Common myeloid progenitor, CD34-positive (primary cell): ENCODE measurements at regions not wholly inside any gene's neighbourhood (a gene's known extent, or its start where the extent isn't known, plus 50 kb on each side); places are given as distances from the start of the nearest gene placed in this dataset.

Source experiments
- CTCF ChIA-PET: fragments of 350-600 bp; sonication (Branson Sonifier 250); formaldehyde crosslinking; loops from one replicate; lab custom pipeline; 2021; ENCODE audit warnings: antibody characterized with exemption; lab: Charles Lee
- POLR2A ChIA-PET: fragments of 350-600 bp; sonication (Branson Sonifier 250); formaldehyde crosslinking; loops from one replicate; lab custom pipeline; 2021; ENCODE audit warnings: antibody characterized with exemption; lab: Charles Lee
- DNase-seq, 3 donors: peaks; one replicate each; pipeline versions ENCODE4 v3.0.0 to v3.0.0-alpha.2; 2013
- H3K27ac ChIP-seq, 2 experiments: 1 replicate in 1 of 2; 2 replicates in 1 of 2; pipeline ENCODE4 v1.7.0; 2013; ENCODE audit warnings: inconsistent platforms in 2 of 2, low read length in 2 of 2, mild to moderate bottlenecking in 2 of 2, low read depth in 1 of 2, moderate library complexity in 1 of 2; ENCODE audit not compliant: severe bottlenecking in 2 of 2, insufficient read depth in 1 of 2, poor library complexity in 1 of 2
- H3K27me3 ChIP-seq, 5 experiments: replicated peaks in 2 of 5; 1 replicate in 3 of 5; 2 replicates in 2 of 5; pipeline versions ENCODE4 v1.6.1 to v1.7.0; 2013; ENCODE audit warnings: low read length in 4 of 5, mild to moderate bottlenecking in 2 of 5, moderate library complexity in 2 of 5, inconsistent platforms in 1 of 5; ENCODE audit not compliant: insufficient read depth in 5 of 5, control insufficient read depth in 4 of 5
- H3K36me3 ChIP-seq, 4 experiments: 1 replicate in 2 of 4; 2 replicates in 2 of 4; pipeline versions ENCODE4 v1.6.1 to v1.7.0; 2013; ENCODE audit warnings: low read length in 3 of 4, control low read depth in 1 of 4, mild to moderate bottlenecking in 1 of 4; ENCODE audit not compliant: control insufficient read depth in 4 of 4, insufficient read depth in 4 of 4
- H3K4me1 ChIP-seq, 4 experiments: 1 replicate in 3 of 4; 2 replicates in 1 of 4; pipeline versions ENCODE4 v1.6.1 to v1.7.1; 2013; ENCODE audit warnings: low read length in 3 of 4, mild to moderate bottlenecking in 3 of 4, control low read depth in 1 of 4, inconsistent platforms in 1 of 4, moderate library complexity in 1 of 4; ENCODE audit not compliant: control insufficient read depth in 4 of 4, insufficient read depth in 4 of 4; ENCODE audit errors: control extremely low read depth in 1 of 4
- H3K4me3 ChIP-seq, 7 experiments: 1 replicate in 4 of 7; 2 replicates in 3 of 7; pipeline versions ENCODE4 v1.5.1 to v1.7.0; 2013; ENCODE audit warnings: mild to moderate bottlenecking in 7 of 7, low read length in 6 of 7, moderate library complexity in 6 of 7, inconsistent platforms in 2 of 7, low read depth in 2 of 7, control low read depth in 1 of 7; ENCODE audit not compliant: insufficient read depth in 4 of 7, control insufficient read depth in 1 of 7; ENCODE audit errors: extremely low read depth in 1 of 7
- H3K9me3 ChIP-seq, 5 experiments: 1 replicate in 4 of 5; 2 replicates in 1 of 5; pipeline versions ENCODE4 v1.6.1 to v1.7.1; 2013; ENCODE audit warnings: low read length in 4 of 5, mild to moderate bottlenecking in 2 of 5, inconsistent platforms in 1 of 5, low read depth in 1 of 5, moderate library complexity in 1 of 5; ENCODE audit not compliant: control insufficient read depth in 4 of 5, insufficient read depth in 2 of 5; ENCODE audit errors: control extremely low read depth in 1 of 5
- WGBS: methylation state at CpG from one replicate; pipeline ENCODE4 v1.1.5; 2013; ENCODE audit not compliant: insufficient coverage; 5-methylcytosine and 5-hydroxymethylcytosine counted together

GRCh38 chr2:2561346-2562095 lies 230.4 kb upstream of the MYT1L start:
- 88% methylated on average over 13 of the region's 14 CpGs for WGBS
- ChIA-PET CTCF (no interaction called here), POLR2A (no interaction called here)
- Histone ChIP-seq H3K4me3 (no peak overlapping the region), H3K27ac (no peak overlapping the region), H3K4me1 (peaks cover 0 to 2% (median 0%) of the 10 kb centered on the region in 4 experiments), H3K36me3 (no peaks in the 10 kb centered on the region), H3K9me3 (no peaks in the 10 kb centered on the region), H3K27me3 (no peaks in the 10 kb centered on the region)
- DNase-seq, result no peak

- Histone ChIP-seq H3K27ac (no peak overlapping the region), H3K4me1 (peaks cover 0 to 2% (median 0%) of the 10 kb centered on the region in 4 experiments), H3K27me3 (no peaks in the 10 kb centered on the region), H3K9me3 (no peaks in the 10 kb centered on the region), H3K4me3 (no peak overlapping the region), H3K36me3 (no peaks in the 10 kb centered on the region)
- POLR2A ChIA-PET, result no interaction called here
- WGBS, result 87% methylated on average over 16 of the region's 16 CpGs
- no peak for DNase-seq
- CTCF ChIA-PET, result no interaction called here
These were observed 229.4 kb upstream of the MYT1L start for GRCh38 chr2:2560374-2561015.

- WGBS, result 84% methylated on average over 7 of the region's 9 CpGs
- Histone ChIP-seq H3K27ac (no peak overlapping the region), H3K27me3 (no peaks in the 10 kb centered on the region), H3K36me3 (no peaks in the 10 kb centered on the region), H3K9me3 (peaks cover 0 to 3% (median 0%) of the 10 kb centered on the region in 5 experiments), H3K4me3 (no peak overlapping the region), H3K4me1 (peaks cover 0 to 2% (median 0%) of the 10 kb centered on the region in 4 experiments)
- CTCF ChIA-PET, result no interaction called here
- DNase-seq, result no peak
- POLR2A ChIA-PET, result no interaction called here
These were observed 227.4 kb upstream of the MYT1L start for GRCh38 chr2:2558476-2558875.

GRCh38 chr2:2557475-2557874 lies 226.4 kb upstream of the MYT1L start:
- ChIA-PET CTCF (no interaction called here), POLR2A (no interaction called here)
- Histone ChIP-seq H3K4me1 (peaks cover 0 to 2% (median 0%) of the 10 kb centered on the region in 4 experiments), H3K9me3 (peaks cover 0 to 13% (median 5%) of the 10 kb centered on the region in 5 experiments), H3K27ac (no peak overlapping the region), H3K27me3 (no peaks in the 10 kb centered on the region), H3K4me3 (no peak overlapping the region), H3K36me3 (no peaks in the 10 kb centered on the region)
- no peak for DNase-seq
- WGBS, result 89% methylated on average over 5 of the region's 5 CpGs

GRCh38 chr2:2550856-2551255 lies 219.8 kb upstream of the MYT1L start:
- POLR2A ChIA-PET, result no interaction called here
- H3K9me3 ChIP-seq, result peaks cover 0 to 17% (median 5%) of the 10 kb centered on the region in 5 experiments
- CTCF ChIA-PET, result no interaction called here
- no peak for DNase-seq
- H3K4me3 ChIP-seq, result no peak overlapping the region
- no peaks in the 10 kb centered on the region for H3K4me1 ChIP-seq
- H3K36me3 ChIP-seq, result no peaks in the 10 kb centered on the region
- H3K27me3 ChIP-seq, result peaks cover 0 to 2% (median 0%) of the 10 kb centered on the region in 5 experiments
- 91% methylated on average over 3 of the region's 3 CpGs for WGBS
- no peak overlapping the region for H3K27ac ChIP-seq

GRCh38 chr2:2547911-2548310 lies 216.8 kb upstream of the MYT1L start:
- H3K4me3 ChIP-seq, result no peak overlapping the region
- POLR2A ChIA-PET, result no interaction called here
- WGBS, result 90% methylated on average over 2 of the region's 4 CpGs
- H3K36me3 ChIP-seq, result no peaks in the 10 kb centered on the region
- peaks cover 0 to 2% (median 0%) of the 10 kb centered on the region in 5 experiments for H3K27me3 ChIP-seq
- CTCF ChIA-PET, result no interaction called here
- peaks cover 0 to 13% (median 5%) of the 10 kb centered on the region in 5 experiments for H3K9me3 ChIP-seq
- DNase-seq, result no peak
- no peak overlapping the region for H3K27ac ChIP-seq
- no peaks in the 10 kb centered on the region for H3K4me1 ChIP-seq

GRCh38 chr2:2547451-2547850 lies 216.4 kb upstream of the MYT1L start:
- Histone ChIP-seq H3K9me3 (peaks cover 0 to 8% (median 3%) of the 10 kb centered on the region in 5 experiments), H3K27ac (no peak overlapping the region), H3K27me3 (peaks cover 0 to 2% (median 0%) of the 10 kb centered on the region in 5 experiments), H3K36me3 (no peaks in the 10 kb centered on the region), H3K4me3 (no peak overlapping the region), H3K4me1 (no peaks in the 10 kb centered on the region)
- POLR2A ChIA-PET, result no interaction called here
- DNase-seq, result no peak
- WGBS, result 96% methylated on average over 2 of the region's 3 CpGs
- CTCF ChIA-PET, result no interaction called here
